HFFc6 (cell line): ENCODE measurements at regions not wholly inside any gene's neighbourhood (a gene's known extent, or its start where the extent isn't known, plus 50 kb on each side); places are given as distances from the start of the nearest gene placed in this dataset.

Experiments used
- DNase-seq: peaks from one replicate; pipeline ENCODE4 v3.0.0-alpha.2; 2018
- H3K27ac Mint-ChIP-seq: 2 replicates; pipeline ENCODE4 v1.8.0; 2020; ENCODE audit warnings: mild to moderate bottlenecking, mixed read lengths
- H3K27me3 Mint-ChIP-seq: 2 replicates; pipeline ENCODE4 v1.8.0; 2021; ENCODE audit warnings: mild to moderate bottlenecking, moderate library complexity, mixed read lengths; ENCODE audit not compliant: insufficient read depth
- H3K36me3 Mint-ChIP-seq: 2 replicates; pipeline ENCODE4 v1.8.0; 2021; ENCODE audit warnings: low read depth, mixed read lengths
- H3K4me1 Mint-ChIP-seq: 2 replicates; pipeline ENCODE4 v1.8.0; 2020; ENCODE audit warnings: low read depth, mixed read lengths
- H3K4me3 Mint-ChIP-seq: 2 replicates; pipeline ENCODE4 v1.8.0; 2020; ENCODE audit warnings: mild to moderate bottlenecking, moderate library complexity, mixed read lengths
- H3K9me3 Mint-ChIP-seq: 2 replicates; pipeline ENCODE4 v1.8.0; 2020; ENCODE audit warnings: mild to moderate bottlenecking, mixed read lengths
- TF ChIP-seq, protein P1 (sequence below): fragments of 200-600 bp; sonication (generic); IDR thresholded peaks from 2 replicates; pipeline ENCODE4 v1.5.0; 2021; ENCODE audit warnings: antibody characterized with exemption, mild to moderate bottlenecking

DNA sequence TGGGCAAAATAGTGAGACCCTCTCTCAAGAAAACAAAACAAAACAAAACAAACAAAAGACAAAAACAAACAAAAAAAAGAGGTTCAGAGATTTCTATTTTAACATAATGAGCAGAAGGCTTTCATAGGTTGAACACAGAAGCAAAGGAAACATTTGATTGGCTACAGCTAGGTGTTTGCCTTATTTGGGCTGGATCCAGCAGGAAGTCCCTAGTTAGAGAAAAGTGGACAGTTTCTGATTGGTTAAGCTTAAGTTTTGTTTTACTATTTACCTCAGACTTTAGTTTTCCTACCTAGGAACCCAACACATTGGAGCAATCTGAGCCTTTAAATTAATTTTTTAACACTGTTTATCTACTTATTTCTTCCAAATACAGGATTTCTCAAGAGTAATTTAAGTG, 566.5 kb upstream of the PCDH15 start:
- TF ChIP-seq, protein P1, sequence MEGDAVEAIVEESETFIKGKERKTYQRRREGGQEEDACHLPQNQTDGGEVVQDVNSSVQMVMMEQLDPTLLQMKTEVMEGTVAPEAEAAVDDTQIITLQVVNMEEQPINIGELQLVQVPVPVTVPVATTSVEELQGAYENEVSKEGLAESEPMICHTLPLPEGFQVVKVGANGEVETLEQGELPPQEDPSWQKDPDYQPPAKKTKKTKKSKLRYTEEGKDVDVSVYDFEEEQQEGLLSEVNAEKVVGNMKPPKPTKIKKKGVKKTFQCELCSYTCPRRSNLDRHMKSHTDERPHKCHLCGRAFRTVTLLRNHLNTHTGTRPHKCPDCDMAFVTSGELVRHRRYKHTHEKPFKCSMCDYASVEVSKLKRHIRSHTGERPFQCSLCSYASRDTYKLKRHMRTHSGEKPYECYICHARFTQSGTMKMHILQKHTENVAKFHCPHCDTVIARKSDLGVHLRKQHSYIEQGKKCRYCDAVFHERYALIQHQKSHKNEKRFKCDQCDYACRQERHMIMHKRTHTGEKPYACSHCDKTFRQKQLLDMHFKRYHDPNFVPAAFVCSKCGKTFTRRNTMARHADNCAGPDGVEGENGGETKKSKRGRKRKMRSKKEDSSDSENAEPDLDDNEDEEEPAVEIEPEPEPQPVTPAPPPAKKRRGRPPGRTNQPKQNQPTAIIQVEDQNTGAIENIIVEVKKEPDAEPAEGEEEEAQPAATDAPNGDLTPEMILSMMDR = no peak
- Mint-ChIP-seq H3K4me3 (no peak overlapping the region), H3K4me1 (no peaks in the 10 kb centered on the region), H3K27ac (no peak overlapping the region), H3K36me3 (no peaks in the 10 kb centered on the region), H3K27me3 (no peaks in the 10 kb centered on the region), H3K9me3 (peaks cover 32% of the 10 kb centered on the region)
- DNase-seq = no peak

DNA sequence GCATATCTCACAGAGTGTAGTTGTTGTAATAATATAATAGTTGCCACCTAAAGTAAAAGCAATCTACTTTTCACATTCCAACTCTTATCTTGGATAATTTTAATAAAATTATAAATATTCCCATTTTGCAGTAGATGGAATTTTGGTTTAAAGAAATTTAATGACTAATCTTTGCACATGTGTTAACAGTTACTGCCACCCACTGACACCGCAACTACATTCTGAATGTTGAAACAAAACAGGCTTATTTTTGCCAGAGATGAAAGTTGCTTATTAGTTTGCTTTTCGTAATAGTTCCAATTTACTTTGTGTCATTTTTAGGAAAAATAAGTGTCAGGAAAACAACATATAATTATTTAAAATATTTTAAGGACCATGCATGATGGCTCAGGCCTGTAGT, 557.5 kb upstream of the PCDH15 start:
- DNase-seq = no peak
- Mint-ChIP-seq H3K4me1 (no peaks in the 10 kb centered on the region), H3K4me3 (no peak overlapping the region), H3K27me3 (no peaks in the 10 kb centered on the region), H3K36me3 (no peaks in the 10 kb centered on the region), H3K9me3 (peaks cover 6% of the 10 kb centered on the region), H3K27ac (no peak overlapping the region)
- TF ChIP-seq, protein P1 = no peak

DNA sequence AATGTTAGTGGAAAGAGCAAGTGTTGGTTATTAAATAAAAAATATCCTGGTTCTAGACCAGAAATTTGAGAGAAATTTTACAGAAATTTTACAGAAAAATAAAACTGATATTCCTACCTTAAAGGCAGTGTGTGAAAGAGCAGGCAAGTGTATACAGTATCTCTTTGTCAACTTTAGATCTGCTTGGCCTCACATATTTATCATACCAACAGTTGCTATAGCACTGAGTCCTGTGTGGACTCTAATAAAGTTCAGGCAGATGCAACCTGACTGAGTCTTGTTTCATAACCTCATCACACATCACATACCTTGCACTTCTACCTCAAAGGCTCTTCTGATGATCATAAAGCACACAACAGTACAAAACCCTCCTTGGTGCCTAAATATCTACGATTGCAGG, 552.4 kb upstream of the PCDH15 start:
- Mint-ChIP-seq H3K9me3 (peaks cover 25% of the 10 kb centered on the region), H3K4me3 (no peak overlapping the region), H3K27ac (no peak overlapping the region), H3K27me3 (no peaks in the 10 kb centered on the region), H3K36me3 (no peaks in the 10 kb centered on the region), H3K4me1 (no peaks in the 10 kb centered on the region)
- no peak for DNase-seq
- TF ChIP-seq, protein P1 = no peak

DNA sequence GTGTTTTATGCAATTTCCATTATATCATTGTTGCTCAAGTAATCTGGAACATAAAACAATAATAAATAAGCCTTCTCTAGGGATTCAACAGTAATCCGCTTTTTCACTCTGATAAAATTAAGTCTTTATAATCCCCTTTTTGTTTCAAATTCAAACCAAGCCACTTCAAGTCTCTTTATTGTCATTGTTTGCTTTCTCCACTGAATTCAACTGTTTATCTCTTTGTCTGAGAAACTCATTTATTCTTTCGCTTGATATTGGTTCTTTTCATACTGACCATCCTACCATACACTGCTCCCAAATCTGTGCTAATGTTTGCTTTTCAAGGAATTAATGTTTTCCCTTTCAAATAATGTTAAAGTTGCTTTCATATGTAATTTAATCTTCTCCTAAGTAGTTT, 550.4 kb upstream of the PCDH15 start:
- no peak for DNase-seq
- TF ChIP-seq, protein P1 = no peak
- no peak overlapping the region for H3K27ac Mint-ChIP-seq
- H3K36me3 Mint-ChIP-seq = no peaks in the 10 kb centered on the region
- H3K27me3 Mint-ChIP-seq = no peaks in the 10 kb centered on the region
- H3K4me1 Mint-ChIP-seq = no peaks in the 10 kb centered on the region
- H3K9me3 Mint-ChIP-seq = peaks cover 30% of the 10 kb centered on the region
- no peak overlapping the region for H3K4me3 Mint-ChIP-seq

DNA sequence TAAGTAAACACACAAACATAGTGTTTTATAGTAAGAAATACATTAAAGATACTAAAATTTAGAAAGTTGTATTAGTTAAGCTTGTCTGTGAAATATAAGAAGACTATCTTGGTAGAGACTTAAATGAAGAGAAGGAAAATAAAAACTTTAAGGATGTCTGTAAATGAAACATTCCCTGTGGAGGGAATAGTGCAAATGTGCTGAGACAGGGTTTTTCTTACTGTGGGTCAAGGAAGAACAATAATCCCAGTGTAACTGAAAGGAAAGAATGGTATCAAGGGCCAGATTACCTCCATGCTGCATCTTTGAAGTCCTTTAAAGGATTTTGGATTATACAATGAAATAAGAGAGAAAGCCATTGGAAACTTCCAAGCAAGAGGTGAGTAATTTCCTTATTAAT, 547.5 kb upstream of the PCDH15 start:
- Mint-ChIP-seq H3K27me3 (peaks cover 1% of the 10 kb centered on the region; the same call in 1 of the 2 replicates), H3K4me3 (no peak overlapping the region), H3K36me3 (no peaks in the 10 kb centered on the region), H3K9me3 (peaks cover 40% of the 10 kb centered on the region), H3K27ac (no peak overlapping the region), H3K4me1 (no peaks in the 10 kb centered on the region)
- DNase-seq = no peak
- TF ChIP-seq, protein P1 = no peak

DNA sequence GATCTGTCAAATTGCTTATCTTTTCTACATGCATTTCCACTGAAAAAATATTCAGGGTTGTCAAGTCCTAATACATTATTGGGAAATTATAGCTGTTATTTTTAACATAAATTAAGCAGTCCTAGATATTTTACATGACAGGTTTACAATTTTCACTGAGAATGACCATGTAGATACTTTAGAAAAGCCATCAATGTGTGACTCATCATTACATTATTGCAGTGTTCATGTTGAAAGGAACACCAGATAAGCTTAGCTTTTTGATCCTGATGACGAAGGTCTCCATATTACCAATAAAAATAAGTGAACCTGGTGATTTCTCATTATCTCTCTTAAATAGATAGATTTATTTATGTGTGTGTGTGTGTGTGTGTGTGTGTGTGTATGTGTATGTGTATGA, 529.5 kb upstream of the PCDH15 start:
- Mint-ChIP-seq H3K4me1 (no peaks in the 10 kb centered on the region), H3K36me3 (no peaks in the 10 kb centered on the region), H3K27ac (no peak overlapping the region), H3K4me3 (no peak overlapping the region), H3K9me3 (peaks cover 14% of the 10 kb centered on the region), H3K27me3 (no peaks in the 10 kb centered on the region; the same call in 1 of the 2 replicates)
- TF ChIP-seq, protein P1 = no peak
- DNase-seq = no peak
